AG09319 (cell line): ENCODE measurements at regions not wholly inside any gene's neighbourhood (a gene's known extent, or its start where the extent isn't known, plus 50 kb on each side); places are given as distances from the start of the nearest gene placed in this dataset.

Source experiments
- DNase-seq: peaks from one replicate; pipeline ENCODE4 v3.0.0-alpha.2; 2010; ENCODE audit warnings: low read depth; ENCODE audit errors: extremely low read depth
- TF ChIP-seq, protein P1 (sequence below): IDR thresholded peaks from 2 replicates; pipeline ENCODE4 v1.5.1; 2011; ENCODE audit warnings: low read depth, mild to moderate bottlenecking, inconsistent platforms, low read length, moderate library complexity

GRCh38 chr1:243924588-243925349, 74.7 kb upstream of the AKT3 start:
- TF ChIP-seq, protein P1, sequence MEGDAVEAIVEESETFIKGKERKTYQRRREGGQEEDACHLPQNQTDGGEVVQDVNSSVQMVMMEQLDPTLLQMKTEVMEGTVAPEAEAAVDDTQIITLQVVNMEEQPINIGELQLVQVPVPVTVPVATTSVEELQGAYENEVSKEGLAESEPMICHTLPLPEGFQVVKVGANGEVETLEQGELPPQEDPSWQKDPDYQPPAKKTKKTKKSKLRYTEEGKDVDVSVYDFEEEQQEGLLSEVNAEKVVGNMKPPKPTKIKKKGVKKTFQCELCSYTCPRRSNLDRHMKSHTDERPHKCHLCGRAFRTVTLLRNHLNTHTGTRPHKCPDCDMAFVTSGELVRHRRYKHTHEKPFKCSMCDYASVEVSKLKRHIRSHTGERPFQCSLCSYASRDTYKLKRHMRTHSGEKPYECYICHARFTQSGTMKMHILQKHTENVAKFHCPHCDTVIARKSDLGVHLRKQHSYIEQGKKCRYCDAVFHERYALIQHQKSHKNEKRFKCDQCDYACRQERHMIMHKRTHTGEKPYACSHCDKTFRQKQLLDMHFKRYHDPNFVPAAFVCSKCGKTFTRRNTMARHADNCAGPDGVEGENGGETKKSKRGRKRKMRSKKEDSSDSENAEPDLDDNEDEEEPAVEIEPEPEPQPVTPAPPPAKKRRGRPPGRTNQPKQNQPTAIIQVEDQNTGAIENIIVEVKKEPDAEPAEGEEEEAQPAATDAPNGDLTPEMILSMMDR = no peak
- DNase-seq = no peak

DNA sequence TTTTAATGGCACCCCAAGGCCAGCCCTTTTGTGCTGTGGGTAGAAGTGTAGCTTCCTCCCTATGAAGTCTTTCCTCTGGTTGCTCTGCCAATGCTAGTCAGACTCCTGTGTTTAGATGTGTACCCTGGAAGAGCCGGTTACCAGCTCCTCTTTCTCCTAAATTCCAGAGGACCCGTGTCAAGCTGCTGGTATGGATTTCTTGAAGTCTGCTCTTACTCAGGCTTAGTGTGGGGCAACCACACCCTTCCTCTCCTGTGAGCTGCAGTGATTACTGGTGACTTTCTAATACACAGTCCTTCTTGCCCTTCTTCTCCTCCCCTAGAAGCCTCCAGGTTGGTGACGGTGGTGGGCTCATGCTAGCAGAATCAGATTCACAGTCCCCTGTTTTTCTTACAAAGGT, 74.1 kb upstream of the AKT3 start:
- TF ChIP-seq, protein P1 = no peak
- peak; percentile 34 for DNase-seq

- no peak for DNase-seq
- TF ChIP-seq, protein P1 = no peak
These were observed 73.5 kb upstream of the AKT3 start for GRCh38 chr1:243923292-243924171.

GRCh38 chr1:243921111-243921510, 71.1 kb upstream of the AKT3 start:
- no peak for DNase-seq
- TF ChIP-seq, protein P1 = no peak

- TF ChIP-seq, protein P1 = no peak
- DNase-seq = no peak
These were observed 68.0 kb upstream of the AKT3 start for GRCh38 chr1:243917863-243918565.

DNA sequence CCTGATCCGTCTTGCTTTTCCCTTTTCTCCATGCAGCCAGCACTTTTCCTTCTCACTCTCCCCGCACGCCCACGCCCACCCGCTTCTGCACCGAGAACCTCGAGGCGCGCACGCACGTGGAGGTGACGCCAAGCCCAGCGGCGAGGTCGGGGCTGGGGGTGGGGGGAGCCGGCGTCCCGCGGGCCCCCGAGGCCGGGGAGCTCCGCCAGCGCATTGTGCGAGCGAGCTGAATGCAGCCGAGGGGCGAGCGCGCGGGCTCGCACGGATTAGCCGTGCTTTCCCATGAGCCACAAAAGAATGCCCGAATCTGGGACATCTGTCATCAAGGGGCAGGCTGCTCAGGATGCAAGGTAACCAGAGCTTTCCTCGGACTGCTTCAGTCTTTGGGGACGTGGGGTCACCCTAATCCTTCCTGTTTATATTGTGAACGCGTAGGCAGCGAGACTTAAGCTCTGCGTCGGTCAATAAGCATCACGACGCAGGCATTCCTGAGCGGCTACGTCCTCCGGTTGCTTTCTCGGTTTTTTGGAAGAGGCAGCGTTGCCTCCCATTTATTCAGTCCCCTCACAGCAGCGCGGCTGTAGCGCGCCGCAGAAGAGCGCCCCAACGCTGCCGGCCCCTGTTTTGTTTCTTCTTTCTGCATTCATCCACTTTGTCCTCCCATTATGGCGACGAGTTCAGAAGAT, 67.3 kb upstream of the AKT3 start:
- peak; percentile 52 for DNase-seq
- TF ChIP-seq, protein P1 = peak; percentile 19
